NCI-H1105 treated with DMSO at 0.1 percent for 48 hours (cell line): ENCODE measurements at regions not wholly inside any gene's neighbourhood (a gene's known extent, or its start where the extent isn't known, plus 50 kb on each side); places are given as distances from the start of the nearest gene placed in this dataset.

Experiments used
- DNase-seq: peaks from one replicate; lab custom pipeline; 2025; lab: John Stamatoyannopoulos, UW

DNA sequence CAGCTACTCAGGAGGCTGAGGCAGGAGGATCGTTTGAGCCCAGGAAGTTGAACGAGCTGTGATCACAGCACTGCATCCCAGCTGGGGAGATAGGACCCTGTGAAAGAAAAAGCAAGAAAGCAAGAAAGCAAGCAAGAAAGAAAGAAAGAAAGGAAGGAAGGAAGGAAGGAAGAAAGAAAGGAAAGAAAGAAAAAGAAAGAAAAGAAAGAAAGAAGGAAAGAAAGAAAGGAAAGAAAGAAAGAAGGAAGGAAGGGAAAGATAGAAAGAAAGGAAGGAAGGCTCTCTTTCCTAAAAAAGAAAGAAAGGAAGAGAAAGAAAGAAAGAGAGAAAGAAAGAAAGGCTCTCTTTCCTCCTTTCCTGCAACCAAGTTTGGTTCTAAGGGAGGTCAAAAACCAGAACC, 380.3 kb downstream of the PCNX1 start:
- DNase-seq, result no peak

DNA sequence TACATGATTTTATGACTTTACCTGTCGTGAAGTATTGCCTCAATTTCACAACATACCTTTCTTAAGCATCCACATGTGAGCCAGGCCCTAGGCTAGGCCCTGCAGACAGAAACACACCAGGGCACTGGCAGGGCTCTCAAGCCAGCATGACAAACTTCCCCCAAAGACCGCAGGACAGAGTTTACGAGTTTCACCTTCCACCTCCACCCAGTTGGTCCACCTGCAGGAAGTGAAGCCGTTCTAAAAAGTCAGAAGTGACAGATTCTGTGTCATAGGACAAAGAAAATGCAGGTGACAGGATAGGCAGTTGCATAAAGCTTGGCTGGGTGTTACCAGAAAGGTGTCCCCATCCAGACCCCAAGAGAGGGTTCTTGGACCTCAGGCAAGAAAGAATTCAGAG, 382.3 kb downstream of the PCNX1 start:
- DNase-seq, result no peak

DNA sequence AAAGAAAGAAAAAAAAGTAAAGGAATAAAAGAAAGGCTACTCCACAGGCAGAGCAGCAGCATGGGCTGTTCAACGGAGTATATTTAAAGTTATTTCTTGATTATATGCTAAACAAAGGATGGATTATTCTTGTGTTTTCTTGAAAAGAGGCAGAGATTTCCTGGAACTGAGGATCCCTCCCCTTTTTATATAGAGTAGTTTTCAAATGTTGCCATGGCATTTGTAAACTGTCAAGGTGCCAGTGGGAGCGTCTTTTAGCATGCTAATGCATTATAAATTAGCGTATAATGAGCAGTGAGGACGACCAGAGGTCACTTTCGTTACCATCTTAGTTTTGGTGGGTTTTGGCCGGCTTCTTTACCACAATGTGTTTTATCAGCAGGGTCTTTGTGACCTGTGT, 383.0 kb downstream of the PCNX1 start:
- DNase-seq, result no peak

DNA sequence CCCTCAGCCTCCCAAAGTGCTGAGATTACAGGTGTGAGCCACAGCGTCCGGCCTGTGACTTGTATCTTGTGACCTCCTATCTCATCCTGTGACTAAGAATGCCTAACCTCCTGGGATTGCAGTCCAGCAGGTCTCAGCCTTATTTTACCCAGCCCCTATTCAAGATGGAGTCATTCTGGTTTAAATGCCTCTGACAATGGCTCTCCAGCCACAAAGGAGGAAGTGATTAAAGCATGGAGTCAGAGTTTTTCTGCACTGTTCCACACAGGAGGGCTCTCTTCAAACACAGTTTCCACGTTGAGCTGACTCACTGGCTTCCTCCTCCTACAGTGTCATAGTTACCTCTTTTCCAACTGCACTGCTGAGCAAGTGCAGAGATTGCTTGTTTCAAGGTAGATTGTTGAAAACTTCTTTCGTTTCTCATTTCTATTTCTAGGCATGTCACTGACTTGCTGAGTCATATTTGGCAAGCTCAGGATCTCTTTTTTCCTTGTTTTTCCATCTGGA, 383.8 kb downstream of the PCNX1 start:
- DNase-seq, result no peak

DNA sequence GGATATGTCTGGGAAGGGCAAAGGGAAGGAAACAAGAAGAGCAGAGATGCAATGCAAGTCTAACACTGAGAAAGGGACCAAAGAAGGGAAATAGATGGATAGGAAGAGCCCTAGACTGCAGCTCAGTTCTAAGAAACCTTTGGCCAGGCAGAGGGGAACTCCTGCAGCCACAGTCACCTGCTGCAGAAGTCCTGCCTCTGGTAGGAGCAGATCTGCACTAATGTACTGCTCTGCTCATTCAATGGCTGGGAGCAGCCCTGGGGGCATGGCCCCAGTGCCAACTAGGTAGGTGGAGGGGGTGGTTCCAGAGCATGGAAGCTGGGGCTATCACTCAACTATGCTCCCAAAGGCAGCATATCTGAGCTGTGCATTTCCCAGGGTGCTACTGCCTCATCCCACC, 388.9 kb downstream of the PCNX1 start:
- no peak for DNase-seq

DNA sequence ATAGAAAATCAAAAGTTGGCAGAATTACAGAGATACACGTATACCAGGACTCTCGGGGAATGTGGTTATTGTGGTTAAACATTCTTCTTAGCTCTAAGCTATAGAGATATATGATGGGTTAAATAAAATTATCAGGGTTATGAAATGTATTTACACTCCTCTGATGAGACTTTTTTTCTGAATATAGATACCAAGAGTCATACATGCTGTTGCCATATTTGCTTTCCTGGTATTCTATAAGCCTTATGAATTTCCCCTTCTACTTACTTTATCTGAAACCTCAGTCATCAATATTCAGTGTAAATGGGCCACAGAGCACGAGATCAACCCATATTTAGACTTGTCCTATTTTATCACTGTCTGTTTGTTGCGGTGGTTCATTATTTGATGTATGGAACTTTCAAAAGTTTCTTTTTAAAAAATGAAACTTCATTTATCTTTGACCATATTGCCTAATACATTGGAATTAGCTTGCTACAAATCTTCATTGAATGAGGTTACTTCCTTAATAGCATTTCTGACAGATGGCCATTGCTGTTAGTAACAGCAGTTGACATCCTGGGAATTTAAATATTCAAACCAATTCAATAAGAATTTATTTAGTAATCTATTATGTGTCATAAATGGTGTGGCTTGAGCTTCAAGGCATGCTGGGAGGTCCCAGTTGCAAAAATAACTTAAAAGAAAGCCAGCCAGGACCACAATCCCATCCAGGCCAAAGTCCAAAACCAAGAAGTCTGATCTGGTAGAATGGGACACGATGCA, 393.5 kb downstream of the PCNX1 start:
- no peak for DNase-seq

DNA sequence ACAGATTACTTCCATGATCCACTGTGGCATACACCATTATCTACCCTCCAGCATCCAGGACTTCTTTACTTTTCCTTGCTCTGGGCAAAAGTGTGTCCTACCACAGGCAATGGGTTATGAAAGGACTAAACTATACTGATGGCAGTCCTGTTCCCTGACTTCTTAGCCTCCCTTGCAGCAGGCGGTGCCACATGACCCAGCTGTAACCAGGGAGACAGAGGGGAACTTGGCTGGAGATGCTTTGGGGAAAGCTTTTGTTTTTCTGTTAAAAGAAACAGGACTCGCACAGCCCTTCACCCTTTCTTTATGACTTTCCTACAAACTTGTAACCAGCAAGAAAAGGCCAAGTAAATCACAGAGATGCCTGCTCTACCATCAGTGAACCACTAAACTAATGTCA, 394.4 kb downstream of the PCNX1 start:
- no peak for DNase-seq

DNA sequence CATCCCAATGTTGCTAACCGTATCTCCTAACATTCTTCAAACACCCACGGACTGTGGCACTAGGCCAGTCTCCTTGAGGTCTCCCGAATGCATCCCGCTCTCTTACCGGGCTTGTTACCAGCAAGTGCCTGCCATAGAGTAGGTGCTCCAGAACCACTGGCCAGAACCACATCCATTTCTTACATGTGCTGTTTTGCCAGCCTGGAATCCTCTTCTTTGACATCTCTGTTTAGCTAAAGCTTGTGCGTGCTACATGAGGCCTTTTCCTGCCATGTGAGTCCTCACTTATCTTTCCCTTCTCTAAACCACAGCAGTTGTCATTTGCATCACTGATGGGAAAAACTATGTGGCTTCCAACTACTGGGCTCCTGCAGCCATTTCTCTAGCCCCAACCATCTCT, 397.4 kb downstream of the PCNX1 start:
- no peak for DNase-seq

DNA sequence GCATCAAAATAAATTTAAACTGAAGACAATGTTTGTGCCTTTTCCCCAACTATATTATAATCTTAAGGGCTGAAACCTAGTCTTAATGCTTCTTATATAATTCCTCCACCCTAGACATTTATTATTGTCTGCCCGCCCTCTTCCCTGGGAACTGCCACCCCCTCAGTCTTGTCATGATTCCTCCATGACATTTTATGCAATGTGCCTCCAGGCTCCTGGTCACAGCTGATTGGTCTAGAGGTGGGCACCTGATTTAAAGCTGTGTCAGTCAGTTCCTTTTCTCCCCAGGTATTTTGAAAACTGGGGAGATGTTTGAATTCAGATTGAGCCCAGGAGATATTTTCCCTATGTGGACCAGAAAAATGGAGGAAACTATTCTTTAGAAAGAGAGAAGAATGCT, 401.4 kb downstream of the PCNX1 start:
- DNase-seq, result no peak

DNA sequence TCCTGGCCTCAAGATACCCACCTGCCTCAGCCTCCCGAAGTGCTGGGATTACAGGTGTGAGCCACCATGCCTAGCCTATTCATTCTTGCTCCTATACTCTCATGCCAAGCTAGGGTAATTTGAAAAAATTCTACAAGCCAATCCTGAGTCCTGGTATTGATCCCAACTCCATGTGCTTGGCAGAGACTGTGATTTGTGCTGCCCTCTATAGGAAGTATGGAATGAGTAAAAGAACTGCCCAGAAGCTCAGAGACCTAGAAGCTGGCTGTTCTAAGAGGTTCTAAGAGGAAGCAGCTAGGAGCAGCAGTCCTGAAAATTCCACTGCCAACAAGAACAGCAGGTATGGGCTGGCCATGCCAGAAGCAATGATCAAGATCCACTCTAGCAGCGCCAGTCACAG, 402.5 kb downstream of the PCNX1 start:
- DNase-seq, result no peak

DNA sequence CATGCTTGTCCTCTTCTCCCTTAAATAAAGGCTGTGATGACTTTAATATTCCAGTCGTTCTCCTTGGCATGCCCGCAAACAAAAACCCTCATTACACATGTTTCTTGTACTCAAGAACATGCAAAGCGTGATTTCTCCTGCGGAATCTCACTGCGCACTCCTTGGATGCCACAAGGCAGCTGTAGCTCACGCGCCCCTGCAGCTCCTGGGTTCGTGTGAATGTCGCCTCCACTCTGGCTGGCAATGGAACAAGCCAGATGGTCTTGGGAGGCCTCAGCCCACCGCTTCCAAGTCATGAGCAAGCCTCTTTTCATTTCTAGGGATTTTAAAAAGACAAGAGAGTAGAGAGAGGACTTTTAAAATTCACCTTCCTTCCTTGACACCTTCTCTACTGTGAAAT, 403.8 kb downstream of the PCNX1 start:
- no peak for DNase-seq

DNA sequence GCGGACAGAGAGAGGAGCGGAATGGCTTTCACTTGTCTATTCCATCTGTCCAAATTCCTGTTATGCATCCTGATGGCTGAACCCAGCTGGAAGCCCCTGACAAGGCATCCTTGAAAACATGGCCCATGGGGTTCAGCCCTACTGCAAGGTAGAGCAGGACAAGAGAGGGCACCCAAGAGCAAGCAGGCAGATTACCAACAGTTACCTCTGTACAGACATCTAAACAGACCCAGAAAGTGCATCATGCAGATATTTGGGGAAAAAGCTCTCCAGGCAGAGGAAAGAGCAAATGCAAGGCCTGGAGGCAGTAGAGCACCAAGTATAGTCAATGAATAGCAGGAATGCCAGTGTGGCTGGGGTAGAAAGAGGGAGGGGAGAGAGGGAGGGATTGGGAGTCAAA, 407.5 kb downstream of the PCNX1 start:
- DNase-seq, result no peak

DNA sequence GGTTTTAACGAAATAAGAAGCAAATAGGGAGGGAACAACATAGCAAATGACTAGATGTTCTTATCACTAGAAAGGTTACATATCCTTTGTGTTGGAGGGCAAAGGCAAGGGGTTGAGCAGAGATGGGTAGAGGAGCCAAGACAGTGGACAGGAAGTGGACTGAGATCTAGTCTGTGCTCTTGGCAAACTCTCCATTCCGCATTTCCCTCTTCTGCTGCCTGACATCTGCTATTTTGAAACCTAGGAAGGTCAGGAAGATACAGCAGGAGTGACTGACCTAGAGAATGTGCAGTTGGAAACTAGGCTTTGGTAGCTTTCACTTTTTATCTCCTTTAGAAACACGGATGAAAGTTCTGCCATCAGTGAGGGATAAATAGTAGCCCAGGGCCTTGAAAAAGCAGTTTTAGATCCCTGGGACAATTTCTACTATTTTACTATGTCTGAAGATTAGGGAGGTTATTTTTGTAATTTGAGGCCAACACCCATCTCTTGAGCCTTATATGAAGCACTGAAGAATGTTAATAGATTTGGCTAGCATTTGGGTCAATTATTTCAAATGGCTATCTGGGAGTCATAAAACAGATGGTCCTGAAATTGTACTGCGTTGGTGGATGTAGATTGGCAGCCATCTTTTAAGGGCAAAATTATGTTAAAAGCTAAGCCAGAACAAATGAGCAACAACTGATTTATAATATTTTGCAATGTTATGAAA, 410.3 kb downstream of the PCNX1 start:
- no peak for DNase-seq

DNA sequence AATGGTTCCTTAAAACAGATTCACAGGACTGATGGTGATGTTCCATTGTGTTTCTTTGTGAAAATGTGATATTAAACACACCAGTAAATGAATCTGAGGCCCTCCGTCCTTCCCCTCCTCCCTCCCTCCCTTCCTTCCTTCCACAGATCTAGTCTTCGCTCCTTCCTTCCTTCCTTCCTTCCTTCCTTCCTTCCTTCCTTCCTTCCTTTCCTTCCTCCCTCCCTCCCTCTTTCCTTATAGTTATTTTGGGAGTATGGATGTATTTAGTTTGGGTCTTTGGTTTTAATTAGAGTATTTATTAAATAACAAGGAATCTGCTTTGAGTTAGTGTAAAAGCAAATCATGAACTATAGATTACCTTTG, 410.8 kb downstream of the PCNX1 start:
- no peak for DNase-seq

DNA sequence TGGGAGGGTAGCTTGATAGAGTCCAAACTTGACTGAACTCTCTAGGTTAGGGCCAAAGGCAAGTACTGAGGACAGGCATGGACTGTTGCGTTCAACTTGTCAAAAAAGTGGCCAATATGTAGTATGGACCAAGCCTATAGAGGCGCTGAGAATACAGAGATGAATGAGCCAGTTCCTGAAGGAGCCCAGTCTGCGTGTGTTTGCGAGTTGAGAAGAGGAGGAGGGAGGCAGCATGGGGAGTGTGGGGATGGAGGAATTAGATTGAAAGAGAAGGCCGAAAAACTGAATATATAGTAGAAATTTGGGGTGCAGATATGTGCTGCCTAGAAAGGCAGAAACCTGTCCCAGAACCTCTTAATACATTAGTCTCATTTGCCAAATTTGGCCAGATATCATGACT, 412.4 kb downstream of the PCNX1 start:
- peak; percentile 62 for DNase-seq

DNA sequence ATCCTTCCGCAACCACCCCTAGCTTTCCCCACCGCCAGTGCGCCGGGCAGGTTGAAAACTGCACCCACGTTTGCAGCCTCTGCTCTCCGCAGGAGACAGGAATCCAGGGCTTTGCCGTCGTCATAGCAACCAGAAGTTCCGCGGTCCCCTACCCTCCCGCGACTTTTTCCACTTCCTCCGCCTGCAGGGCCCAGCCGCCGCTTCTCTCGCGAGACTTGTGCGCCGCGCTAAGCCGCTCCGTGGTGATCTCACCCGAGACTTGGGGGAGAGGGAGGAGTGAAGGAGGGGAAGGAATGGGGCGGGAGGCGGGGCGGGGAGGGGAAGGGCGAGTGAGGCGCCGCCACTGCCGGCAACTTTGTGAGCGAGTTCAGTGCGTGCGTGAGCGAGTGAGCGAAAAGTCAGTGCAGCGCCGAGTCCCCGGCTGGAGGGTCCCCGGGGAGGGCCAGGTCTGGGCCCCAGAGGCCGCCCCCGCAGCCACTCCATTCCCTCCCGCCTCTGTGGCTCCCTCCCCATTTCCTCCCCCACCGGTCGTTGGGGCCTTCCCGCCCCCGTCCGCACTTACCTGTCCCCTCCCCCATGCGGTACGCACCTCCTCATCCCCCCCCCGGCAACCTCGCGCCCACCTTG, 413.0 kb downstream of the PCNX1 start, which contains the start of gene SIPA1L1:
Gene SIPA1L1, plus strand, starts transcription at position 370 of the 627 bp plus-strand sequence.
- peak; percentile 99 for DNase-seq

DNA sequence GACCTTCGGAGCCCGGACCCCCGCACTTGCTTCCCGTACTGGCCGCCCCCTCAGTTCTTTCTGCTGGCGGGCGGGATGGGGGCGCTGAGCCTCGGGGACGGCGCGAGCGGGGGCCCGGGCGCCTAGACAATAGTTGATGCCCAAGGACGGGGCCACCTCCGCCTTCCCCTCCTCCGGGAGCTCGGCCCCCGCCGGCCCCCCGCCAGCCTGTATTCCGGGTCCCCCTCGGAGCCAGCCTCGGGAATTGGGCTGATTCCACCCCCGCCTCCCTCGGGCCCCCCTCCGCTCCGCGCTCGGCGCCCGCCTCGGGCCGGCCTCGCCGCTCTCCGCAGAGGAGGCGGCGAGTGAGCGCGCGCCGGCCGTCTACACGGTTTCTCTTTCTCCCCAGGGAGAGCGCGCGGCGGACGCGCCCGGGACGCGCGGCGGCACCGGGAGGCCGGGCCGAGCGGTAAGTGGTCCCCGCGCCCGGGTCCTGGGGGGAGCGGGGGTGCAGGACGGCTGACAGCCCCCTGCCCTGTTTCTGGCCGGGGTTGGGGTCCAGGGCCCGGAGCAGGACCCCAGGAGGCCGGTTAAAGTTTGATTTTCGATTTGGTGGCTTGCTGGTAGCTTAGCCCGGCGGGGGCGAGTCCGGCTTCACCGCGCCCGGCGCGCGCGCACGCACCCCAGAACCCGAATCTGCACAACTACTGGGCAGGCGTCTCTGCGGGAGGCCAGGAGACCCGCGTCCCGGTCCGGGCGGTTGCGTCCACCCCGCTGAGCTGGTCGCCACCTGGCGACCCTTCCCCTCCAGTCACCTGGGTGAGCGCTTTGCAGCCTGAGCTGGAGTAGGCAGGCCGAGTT, 413.7 kb downstream of the PCNX1 start:
- peak; percentile 50 for DNase-seq

DNA sequence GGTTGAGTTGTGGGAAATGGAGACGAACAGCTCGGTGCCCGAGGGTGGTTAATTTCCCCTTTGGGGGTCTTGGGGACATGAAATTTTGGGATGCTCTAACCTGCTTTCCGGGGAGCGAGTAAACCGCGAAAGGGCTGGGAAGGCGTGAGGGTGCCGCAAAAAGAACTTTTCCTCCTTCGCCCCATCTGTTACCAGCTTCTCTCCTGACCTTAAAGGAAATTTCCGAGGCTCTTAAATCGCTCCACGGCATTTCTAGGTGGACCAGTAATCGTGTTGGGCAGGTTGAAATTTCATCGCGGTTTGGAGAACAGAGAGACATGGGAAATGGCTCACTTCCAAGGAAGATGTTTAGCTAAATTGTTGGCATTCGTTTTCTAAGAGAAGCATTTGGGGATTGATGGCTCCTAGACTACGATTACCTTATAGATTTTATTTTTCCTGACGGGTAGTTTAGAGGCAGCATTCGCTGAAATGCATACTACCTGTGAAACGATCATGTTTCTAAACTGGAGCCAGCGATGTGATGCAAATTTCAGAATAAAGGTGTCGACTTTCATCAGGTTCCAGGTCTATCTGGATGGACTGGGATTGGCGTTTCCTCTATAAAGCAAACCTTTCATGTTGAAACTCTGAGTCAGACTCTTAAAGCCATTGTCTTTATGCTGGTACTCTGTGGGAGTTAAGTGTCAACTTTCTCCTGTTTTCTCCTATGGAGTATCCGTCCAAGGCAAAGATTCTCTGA, 414.5 kb downstream of the PCNX1 start:
- peak; percentile 81 for DNase-seq

DNA sequence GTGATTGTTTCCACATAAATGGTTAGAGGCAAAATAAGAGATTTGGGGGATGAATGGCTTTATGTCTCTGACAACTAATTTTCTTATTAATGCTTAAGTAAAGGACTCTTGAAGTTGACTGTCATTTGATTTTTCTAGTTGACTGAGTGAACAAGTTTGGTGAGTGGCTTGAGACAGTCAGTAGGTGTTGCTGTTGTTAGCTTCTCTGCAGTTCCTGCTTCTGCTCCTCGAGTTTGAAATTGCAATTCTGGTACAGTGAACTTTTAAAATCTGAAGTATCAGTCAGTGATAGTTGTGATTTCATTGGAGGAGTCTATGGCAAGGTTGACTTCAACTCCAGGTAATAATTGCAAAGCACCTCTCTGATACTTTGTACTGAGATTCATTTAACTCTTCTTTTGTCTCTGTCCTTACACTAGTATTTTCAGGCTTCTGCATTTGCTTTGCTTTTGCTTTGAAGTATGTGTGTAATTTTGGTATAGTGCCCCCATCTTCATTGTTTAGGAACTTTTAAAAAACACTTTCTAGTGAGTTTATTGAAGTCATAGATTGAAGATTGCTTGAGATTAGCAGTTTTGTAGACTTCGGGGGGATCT, 415.5 kb downstream of the PCNX1 start:
- DNase-seq, result peak; percentile 36

DNA sequence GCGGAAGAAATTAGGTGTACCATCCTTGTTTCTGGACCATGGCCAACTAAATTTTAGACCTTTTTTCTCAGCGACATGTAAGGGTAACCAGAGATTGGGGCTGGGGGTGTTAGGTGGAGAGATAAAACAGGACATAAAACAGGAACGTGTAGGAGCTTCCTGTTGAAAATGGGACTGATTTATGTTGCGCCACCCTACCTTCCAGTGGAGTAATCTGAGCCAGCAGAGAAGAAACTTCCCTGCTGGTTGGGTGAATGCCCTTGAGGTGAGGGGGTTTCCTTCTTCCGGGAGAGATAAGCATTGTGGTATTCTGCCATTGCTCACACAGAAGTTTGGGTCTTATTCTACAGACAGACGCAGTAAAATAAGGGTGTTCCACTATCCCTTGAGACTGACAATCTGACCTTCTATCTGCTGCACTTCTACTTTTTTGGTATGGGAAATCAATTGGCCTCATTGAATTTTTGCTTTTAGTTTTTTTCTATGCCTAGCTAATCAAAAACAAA, 417.6 kb downstream of the PCNX1 start:
- no peak for DNase-seq

DNA sequence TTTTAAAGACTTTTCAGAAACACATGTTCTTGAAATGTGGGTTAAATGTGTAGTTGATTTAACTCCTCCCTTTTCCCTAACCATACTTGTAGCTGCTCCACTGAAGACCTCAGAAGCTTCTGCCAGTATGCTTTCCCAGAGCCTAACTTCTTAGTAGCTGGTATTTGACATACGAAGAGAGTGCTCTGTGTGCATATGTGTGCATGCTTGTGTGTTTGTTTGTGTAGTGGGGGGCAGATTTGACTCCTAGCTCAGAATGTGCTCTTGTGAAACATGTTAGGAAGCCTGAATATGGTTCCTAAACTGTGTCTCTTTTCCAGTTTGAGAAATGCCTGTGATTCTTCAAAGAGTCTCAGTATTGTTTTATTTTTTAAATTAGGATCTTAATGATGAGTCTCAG, 420.4 kb downstream of the PCNX1 start:
- DNase-seq, result no peak
